A549 (cell line): ENCODE measurements at regions not wholly inside any gene's neighbourhood (a gene's known extent, or its start where the extent isn't known, plus 50 kb on each side); places are given as distances from the start of the nearest gene placed in this dataset.
A peak's percentile ranks its signal among the peaks of the same experiment; 100 is the strongest.

Source experiments
- ATAC-seq, 2 experiments: fragments of 200-7000 bp in 1 of 2; fragments of >200 bp in 1 of 2; cut with Nextera tagmentation in 1 of 2; cut with Tn5 transposase in 1 of 2; 3 replicates each; pipeline versions ENCODE4 v1.8.0 to v1.9.1; 2018 to 2020; ENCODE audit warnings: mild to moderate bottlenecking in 1 of 2, moderate library complexity in 1 of 2
- CTCF ChIA-PET: fragments of 300-600 bp; sonication (Branson Sonifier 250); formaldehyde crosslinking; extraction: SDS; loops from one replicate; lab custom pipeline; 2021; ENCODE audit warnings: antibody characterized with exemption, inconsistent platforms; lab: Yijun Ruan, JAX
- POLR2A ChIA-PET: fragments of 350-600 bp; formaldehyde crosslinking; extraction: SDS; loops from one replicate; lab custom pipeline; 2021; ENCODE audit warnings: antibody characterized with exemption, inconsistent platforms; lab: Yijun Ruan, JAX
- DNase-seq, 2 experiments: peaks; one replicate each; pipeline versions ENCODE4 v3.0.0 to v3.0.0-alpha.2; 2011 to 2016; ENCODE audit warnings: low read depth in 1 of 2, low spot score in 1 of 2
- FAIRE-seq: peaks from 2 replicates; lab custom pipeline; 2011; peaks lifted over from hg19 to GRCh38; lab: Jason Lieb, UNC
- H3K27ac ChIP-seq, 2 experiments: fragments of >200 bp; sonication (Bioruptor Twin); formaldehyde crosslinking; 3 replicates each; pipeline ENCODE4 v1.5.1; 2016 to 2017
- H3K4me1 ChIP-seq: fragments of >200 bp; sonication (Bioruptor Twin); formaldehyde crosslinking; 3 replicates; pipeline ENCODE4 v1.6.1; 2016
- H3K4me2 ChIP-seq: fragments of >200 bp; sonication (Bioruptor Twin); formaldehyde crosslinking; 3 replicates; pipeline ENCODE4 v1.6.1; 2016
- H3K4me3 ChIP-seq: fragments of >200 bp; sonication (Bioruptor Twin); formaldehyde crosslinking; 3 replicates; pipeline ENCODE4 v1.5.1; 2016
- H3K9me3 ChIP-seq: fragments of >200 bp; sonication (Bioruptor Twin); formaldehyde crosslinking; 3 replicates; pipeline ENCODE4 v1.6.1; 2016
- BHLHE40 ChIP-seq: IDR thresholded peaks from 2 replicates; pipeline ENCODE4 v1.6.1; 2012; ENCODE audit warnings: low read depth, low read length, inconsistent platforms
- CBX2 ChIP-seq: fragments of 200-600 bp; sonication (generic); IDR thresholded peaks from 2 replicates; pipeline ENCODE4 v1.6.1; 2016; ENCODE audit warnings: low read depth, mild to moderate bottlenecking, borderline replicate concordance
- CHD2 ChIP-seq: fragments of 150-350 bp; IDR thresholded peaks from 2 replicates; pipeline ENCODE4 v1.6.1; 2014; ENCODE audit warnings: low read length; ENCODE audit not compliant: partially characterized antibody
- CHD4 ChIP-seq: fragments of 200-600 bp; sonication (generic); IDR thresholded peaks from 2 replicates; pipeline ENCODE4 v1.6.1; 2016; ENCODE audit warnings: antibody characterized with exemption, mild to moderate bottlenecking, borderline replicate concordance
- EHMT2 ChIP-seq: fragments of 200-600 bp; sonication (generic); IDR thresholded peaks from 2 replicates; pipeline ENCODE4 v1.6.1; 2016; ENCODE audit warnings: antibody characterized with exemption, low read depth, mild to moderate bottlenecking, moderate library complexity
- EP300 ChIP-seq, 2 experiments: fragments of >200 bp; sonication (Bioruptor Twin); formaldehyde crosslinking; IDR thresholded peaks; 2 replicates in 1 of 2; 3 replicates in 1 of 2; pipeline ENCODE4 v1.6.1; 2016 to 2017
- FOSB ChIP-seq: fragments of 250-450 bp; sonication (Bioruptor Pico); IDR thresholded peaks from 2 replicates; pipeline ENCODE4 v1.5.0; 2020; ENCODE audit warnings: mild to moderate bottlenecking, moderate library complexity
- FOXS1 ChIP-seq: fragments of 250-450 bp; sonication (Bioruptor Pico); IDR thresholded peaks from 2 replicates; pipeline ENCODE4 v1.5.0; 2020; ENCODE audit warnings: mild to moderate bottlenecking, moderate library complexity
- HOXA7 ChIP-seq: fragments of 250-450 bp; sonication (Bioruptor Pico); IDR thresholded peaks from 2 replicates; pipeline ENCODE4 v1.5.0; 2020; ENCODE audit warnings: mild to moderate bottlenecking, moderate library complexity
- HOXB5 ChIP-seq: fragments of 250-450 bp; sonication (Bioruptor Pico); IDR thresholded peaks from 2 replicates; pipeline ENCODE4 v1.5.0; 2020; ENCODE audit warnings: mild to moderate bottlenecking, moderate library complexity
- JUN ChIP-seq, 2 experiments: fragments of >200 bp; sonication (Bioruptor Twin); formaldehyde crosslinking; IDR thresholded peaks; 2 replicates in 1 of 2; 3 replicates in 1 of 2; pipeline ENCODE4 v1.6.1; 2016 to 2017
- JUNB ChIP-seq: fragments of >200 bp; sonication (Bioruptor Twin); formaldehyde crosslinking; IDR thresholded peaks from 2 replicates; pipeline ENCODE4 v1.6.1; 2016
- MAFK ChIP-seq: fragments of 450-650 bp; IDR thresholded peaks from 2 replicates; pipeline ENCODE4 v1.6.1; 2014; ENCODE audit not compliant: partially characterized antibody
- NFE2L2 ChIP-seq: fragments of 150-350 bp; conservative IDR thresholded peaks from 2 replicates; pipeline ENCODE4 v1.6.1; 2014; ENCODE audit warnings: low read length
- NR3C1 ChIP-seq: fragments of >200 bp; sonication (Bioruptor Twin); formaldehyde crosslinking; IDR thresholded peaks from 3 replicates; pipeline ENCODE4 v1.6.1; 2017
- POLR2A ChIP-seq: IDR thresholded peaks from 2 replicates; pipeline ENCODE4 v1.6.1; 2012; ENCODE audit warnings: mild to moderate bottlenecking, low read length
- POLR2AphosphoS2 ChIP-seq: conservative IDR thresholded peaks from 2 replicates; pipeline ENCODE4 v1.6.1; 2012; ENCODE audit warnings: low read length, improper control_type of control experiment, inconsistent platforms
- REST ChIP-seq: fragments of 200-600 bp; sonication (generic); IDR thresholded peaks from 2 replicates; pipeline ENCODE4 v1.6.1; 2016; ENCODE audit warnings: antibody characterized with exemption, mild to moderate bottlenecking, moderate library complexity
- RFX5 ChIP-seq: fragments of 450-650 bp; IDR thresholded peaks from 2 replicates; pipeline ENCODE4 v1.7.1; 2014; ENCODE audit warnings: antibody characterized with exemption, mild to moderate bottlenecking, moderate library complexity
- RNF2 ChIP-seq: fragments of 200-600 bp; sonication (generic); IDR thresholded peaks from 2 replicates; pipeline ENCODE4 v1.6.1; 2016; ENCODE audit warnings: low read depth, mild to moderate bottlenecking, antibody characterized with exemption, moderate library complexity, borderline replicate concordance
- ZC3H11A ChIP-seq: fragments of 450-650 bp; IDR thresholded peaks from 2 replicates; pipeline ENCODE4 v1.6.1; 2014; ENCODE audit warnings: antibody characterized with exemption, mild to moderate bottlenecking
- ZFP36 ChIP-seq: fragments of 450-650 bp; IDR thresholded peaks from 2 replicates; pipeline ENCODE4 v1.6.1; 2014; ENCODE audit warnings: borderline replicate concordance; ENCODE audit not compliant: partially characterized antibody
- ZSCAN20 ChIP-seq: fragments of 250-450 bp; sonication (Bioruptor Pico); IDR thresholded peaks from 2 replicates; pipeline ENCODE4 v1.8.0; 2022; ENCODE audit warnings: mild to moderate bottlenecking, moderate library complexity
- WGBS: methylation state at CpG from one replicate; pipeline ENCODE4 v1.1.6; 2017; ENCODE audit errors: missing lambda C conversion rate; 5-methylcytosine and 5-hydroxymethylcytosine counted together
- TF ChIP-seq, protein P1 (sequence below): fragments of 250-450 bp; sonication (Bioruptor Pico); IDR thresholded peaks from 2 replicates; pipeline ENCODE4 v1.5.0; 2021; ENCODE audit warnings: mild to moderate bottlenecking, moderate library complexity, borderline replicate concordance
- TF ChIP-seq, protein P2 (sequence below): IDR thresholded peaks from 2 replicates; pipeline ENCODE4 v1.6.1; 2012; ENCODE audit warnings: low read depth, borderline replicate concordance
- TF ChIP-seq, protein P3 (sequence below): fragments of 150-350 bp; IDR thresholded peaks from 2 replicates; pipeline ENCODE4 v1.6.1; 2014; ENCODE audit warnings: low read depth, mild to moderate bottlenecking, low read length
- TF ChIP-seq, protein P4 (sequence below): fragments of >200 bp; sonication (Bioruptor Twin); formaldehyde crosslinking; IDR thresholded peaks from 2 replicates; pipeline ENCODE4 v1.6.1; 2016
- TF ChIP-seq, protein P5 (sequence below): fragments of >200 bp; sonication (Bioruptor Twin); formaldehyde crosslinking; IDR thresholded peaks from 3 replicates; pipeline ENCODE4 v1.5.1; 2016

DNA sequence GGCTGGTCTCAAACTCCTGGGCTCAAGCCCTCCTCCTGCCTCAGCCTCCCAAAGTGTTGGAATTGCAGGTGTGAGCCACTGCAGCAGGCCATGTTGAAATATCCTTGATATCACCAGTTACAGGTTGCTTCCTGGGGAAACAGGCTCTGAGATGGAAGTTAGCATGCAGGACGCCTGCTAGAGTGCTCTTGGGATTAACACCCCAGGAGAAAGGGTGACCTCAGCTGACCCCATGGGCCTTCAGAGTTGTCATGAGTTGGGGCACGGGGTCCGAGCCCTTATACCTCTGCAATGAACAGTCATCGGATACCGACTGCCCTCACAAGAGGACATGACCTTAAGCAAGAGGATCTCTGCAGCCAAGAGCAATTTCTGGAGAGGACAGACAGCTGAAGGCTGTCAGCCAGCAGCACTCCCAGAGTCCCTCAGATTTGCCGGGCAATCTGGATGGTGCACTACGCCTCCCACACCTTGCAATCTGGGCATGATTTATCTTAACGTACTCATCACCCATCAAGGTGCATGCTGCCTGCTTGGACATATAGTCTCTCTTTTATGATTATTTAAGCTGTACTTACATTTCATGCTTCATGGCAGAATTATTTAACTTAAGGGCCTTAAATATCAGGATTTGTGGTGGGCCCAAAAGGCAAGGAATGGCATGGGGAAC lies 134.6 kb downstream of the ADSS2 start:
- peaks cover 7% of the 10 kb centered on the region for H3K4me1 ChIP-seq
- no peak overlapping the region for H3K4me2 ChIP-seq
- ChIA-PET CTCF (interaction anchor here (1.3 kb wide), 1 partner anchor 17 kb away, joined by 4 read pairs; no protein-coding TSS in a partner anchor), POLR2A (no interaction called here)
- H3K27ac ChIP-seq, result peak overlapping the region in 1 of 2 experiments; percentile 35; a peak in 1 of 6 replicates
- WGBS, result 88% methylated on average over 8 of the region's 8 CpGs
- TF ChIP-seq NFE2L2 (no peak), FOSB (CRISPR knock-in tag) (no peak), EHMT2 (no peak), CHD4 (no peak), CHD2 (no peak), EP300 (IDR thresholded peaks at IDR 0.05) (no peak), JUNB (no peak), FOXS1 (CRISPR knock-in tag) (no peak), HOXB5 (CRISPR knock-in tag) (no peak), REST (no peak), NR3C1 (no peak)
- TF ChIP-seq, protein P1, sequence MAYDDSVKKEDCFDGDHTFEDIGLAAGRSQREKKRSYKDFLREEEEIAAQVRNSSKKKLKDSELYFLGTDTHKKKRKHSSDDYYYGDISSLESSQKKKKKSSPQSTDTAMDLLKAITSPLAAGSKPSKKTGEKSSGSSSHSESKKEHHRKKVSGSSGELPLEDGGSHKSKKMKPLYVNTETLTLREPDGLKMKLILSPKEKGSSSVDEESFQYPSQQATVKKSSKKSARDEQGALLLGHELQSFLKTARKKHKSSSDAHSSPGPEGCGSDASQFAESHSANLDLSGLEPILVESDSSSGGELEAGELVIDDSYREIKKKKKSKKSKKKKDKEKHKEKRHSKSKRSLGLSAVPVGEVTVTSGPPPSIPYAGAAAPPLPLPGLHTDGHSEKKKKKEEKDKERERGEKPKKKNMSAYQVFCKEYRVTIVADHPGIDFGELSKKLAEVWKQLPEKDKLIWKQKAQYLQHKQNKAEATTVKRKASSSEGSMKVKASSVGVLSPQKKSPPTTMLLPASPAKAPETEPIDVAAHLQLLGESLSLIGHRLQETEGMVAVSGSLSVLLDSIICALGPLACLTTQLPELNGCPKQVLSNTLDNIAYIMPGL, result no peak
- TF ChIP-seq, protein P2, sequence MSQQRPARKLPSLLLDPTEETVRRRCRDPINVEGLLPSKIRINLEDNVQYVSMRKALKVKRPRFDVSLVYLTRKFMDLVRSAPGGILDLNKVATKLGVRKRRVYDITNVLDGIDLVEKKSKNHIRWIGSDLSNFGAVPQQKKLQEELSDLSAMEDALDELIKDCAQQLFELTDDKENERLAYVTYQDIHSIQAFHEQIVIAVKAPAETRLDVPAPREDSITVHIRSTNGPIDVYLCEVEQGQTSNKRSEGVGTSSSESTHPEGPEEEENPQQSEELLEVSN, result no peak
- TF ChIP-seq, protein P3, sequence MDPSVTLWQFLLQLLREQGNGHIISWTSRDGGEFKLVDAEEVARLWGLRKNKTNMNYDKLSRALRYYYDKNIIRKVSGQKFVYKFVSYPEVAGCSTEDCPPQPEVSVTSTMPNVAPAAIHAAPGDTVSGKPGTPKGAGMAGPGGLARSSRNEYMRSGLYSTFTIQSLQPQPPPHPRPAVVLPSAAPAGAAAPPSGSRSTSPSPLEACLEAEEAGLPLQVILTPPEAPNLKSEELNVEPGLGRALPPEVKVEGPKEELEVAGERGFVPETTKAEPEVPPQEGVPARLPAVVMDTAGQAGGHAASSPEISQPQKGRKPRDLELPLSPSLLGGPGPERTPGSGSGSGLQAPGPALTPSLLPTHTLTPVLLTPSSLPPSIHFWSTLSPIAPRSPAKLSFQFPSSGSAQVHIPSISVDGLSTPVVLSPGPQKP, result no peak
- TF ChIP-seq, protein P4, sequence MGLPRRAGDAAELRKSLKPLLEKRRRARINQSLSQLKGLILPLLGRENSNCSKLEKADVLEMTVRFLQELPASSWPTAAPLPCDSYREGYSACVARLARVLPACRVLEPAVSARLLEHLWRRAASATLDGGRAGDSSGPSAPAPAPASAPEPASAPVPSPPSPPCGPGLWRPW, result no peak
- no peak for DNase-seq
- no peak for FAIRE-seq
- H3K4me3 ChIP-seq, result no peak overlapping the region
- no peak for ATAC-seq
- H3K9me3 ChIP-seq, result no peaks in the 10 kb centered on the region

DNA sequence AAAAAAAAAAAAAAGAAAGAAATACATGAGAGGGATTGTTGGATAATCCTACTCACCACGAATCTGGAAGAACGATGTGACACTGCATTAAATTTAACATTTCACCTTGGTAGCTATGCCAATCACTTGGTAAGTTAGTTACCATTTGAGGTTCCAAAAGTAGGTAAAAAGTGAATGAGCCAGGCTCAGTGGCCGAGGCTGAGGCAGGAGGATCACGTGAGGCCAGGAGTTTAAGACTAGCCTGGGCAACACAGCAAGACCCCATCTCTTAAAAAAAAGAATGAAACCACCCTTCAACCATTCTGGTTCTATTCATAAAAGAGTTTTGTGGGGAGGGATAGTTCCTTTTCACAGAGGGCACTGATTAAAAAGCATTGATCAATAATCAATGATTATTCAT lies 133.6 kb downstream of the ADSS2 start:
- Histone ChIP-seq H3K27ac (no peak overlapping the region), H3K4me3 (no peak overlapping the region), H3K4me2 (no peak overlapping the region), H3K4me1 (peaks cover 15% of the 10 kb centered on the region), H3K9me3 (no peaks in the 10 kb centered on the region)
- no peak for DNase-seq
- CTCF ChIA-PET, result no interaction called here
- POLR2A ChIA-PET, result no interaction called here
- no peak for ATAC-seq
- FAIRE-seq, result no peak
- WGBS, result 95% methylated on average over 4 of the region's 4 CpGs
- TF ChIP-seq POLR2AphosphoS2 (no peak), ZC3H11A (no peak), ZFP36 (no peak), BHLHE40 (no peak), NR3C1 (no peak), POLR2A (no peak), RFX5 (no peak), CBX2 (no peak), EHMT2 (no peak), ZSCAN20 (CRISPR knock-in tag) (no peak), JUN (IDR thresholded peaks at IDR 0.05) (no peak), HOXA7 (CRISPR knock-in tag) (no peak), MAFK (no peak), RNF2 (no peak), CHD4 (no peak)
- TF ChIP-seq, protein P3, result no peak
- TF ChIP-seq, protein P5, sequence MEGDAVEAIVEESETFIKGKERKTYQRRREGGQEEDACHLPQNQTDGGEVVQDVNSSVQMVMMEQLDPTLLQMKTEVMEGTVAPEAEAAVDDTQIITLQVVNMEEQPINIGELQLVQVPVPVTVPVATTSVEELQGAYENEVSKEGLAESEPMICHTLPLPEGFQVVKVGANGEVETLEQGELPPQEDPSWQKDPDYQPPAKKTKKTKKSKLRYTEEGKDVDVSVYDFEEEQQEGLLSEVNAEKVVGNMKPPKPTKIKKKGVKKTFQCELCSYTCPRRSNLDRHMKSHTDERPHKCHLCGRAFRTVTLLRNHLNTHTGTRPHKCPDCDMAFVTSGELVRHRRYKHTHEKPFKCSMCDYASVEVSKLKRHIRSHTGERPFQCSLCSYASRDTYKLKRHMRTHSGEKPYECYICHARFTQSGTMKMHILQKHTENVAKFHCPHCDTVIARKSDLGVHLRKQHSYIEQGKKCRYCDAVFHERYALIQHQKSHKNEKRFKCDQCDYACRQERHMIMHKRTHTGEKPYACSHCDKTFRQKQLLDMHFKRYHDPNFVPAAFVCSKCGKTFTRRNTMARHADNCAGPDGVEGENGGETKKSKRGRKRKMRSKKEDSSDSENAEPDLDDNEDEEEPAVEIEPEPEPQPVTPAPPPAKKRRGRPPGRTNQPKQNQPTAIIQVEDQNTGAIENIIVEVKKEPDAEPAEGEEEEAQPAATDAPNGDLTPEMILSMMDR, result no peak
